ENCODE measurements at regions not wholly inside any gene's neighbourhood (a gene's known extent, or its start where the extent isn't known, plus 50 kb on each side); places are given as distances from the start of the nearest gene placed in this dataset.

DNA sequence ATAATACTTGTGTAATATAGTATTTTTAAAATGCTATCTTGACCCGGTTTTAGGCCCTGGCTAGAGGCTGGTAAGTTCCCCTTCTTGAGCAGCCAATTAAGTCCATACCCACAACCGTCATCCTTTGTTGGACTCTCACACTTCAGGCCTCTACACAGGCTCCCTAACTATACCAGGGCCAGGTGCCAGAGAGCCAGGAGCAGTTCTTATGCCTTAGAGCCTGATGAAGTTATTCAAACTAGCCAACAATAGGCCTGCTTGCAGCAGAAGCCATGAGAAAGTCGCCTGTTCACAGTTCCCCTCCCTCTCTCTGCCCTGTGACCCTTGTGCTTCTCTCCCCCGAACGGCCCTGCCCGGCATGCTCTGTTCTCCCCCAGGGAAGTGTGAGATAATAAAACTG is 454.2 kb upstream of the KLHL29 start:
- TF ChIP-seq, protein P1, sequence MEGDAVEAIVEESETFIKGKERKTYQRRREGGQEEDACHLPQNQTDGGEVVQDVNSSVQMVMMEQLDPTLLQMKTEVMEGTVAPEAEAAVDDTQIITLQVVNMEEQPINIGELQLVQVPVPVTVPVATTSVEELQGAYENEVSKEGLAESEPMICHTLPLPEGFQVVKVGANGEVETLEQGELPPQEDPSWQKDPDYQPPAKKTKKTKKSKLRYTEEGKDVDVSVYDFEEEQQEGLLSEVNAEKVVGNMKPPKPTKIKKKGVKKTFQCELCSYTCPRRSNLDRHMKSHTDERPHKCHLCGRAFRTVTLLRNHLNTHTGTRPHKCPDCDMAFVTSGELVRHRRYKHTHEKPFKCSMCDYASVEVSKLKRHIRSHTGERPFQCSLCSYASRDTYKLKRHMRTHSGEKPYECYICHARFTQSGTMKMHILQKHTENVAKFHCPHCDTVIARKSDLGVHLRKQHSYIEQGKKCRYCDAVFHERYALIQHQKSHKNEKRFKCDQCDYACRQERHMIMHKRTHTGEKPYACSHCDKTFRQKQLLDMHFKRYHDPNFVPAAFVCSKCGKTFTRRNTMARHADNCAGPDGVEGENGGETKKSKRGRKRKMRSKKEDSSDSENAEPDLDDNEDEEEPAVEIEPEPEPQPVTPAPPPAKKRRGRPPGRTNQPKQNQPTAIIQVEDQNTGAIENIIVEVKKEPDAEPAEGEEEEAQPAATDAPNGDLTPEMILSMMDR (IDR thresholded peaks at IDR 0.05; ENCODE audit: insufficient read depth, low read length, poor library complexity, severe bottlenecking), result no peak
- no peak for TF ChIP-seq EZH2phosphoT487 (conservative IDR thresholded peaks at IDR 0.05; ENCODE audit: low read length)
